Fibroblast of skin of left quadriceps (primary cell): ENCODE measurements at regions not wholly inside any gene's neighbourhood (a gene's known extent, or its start where the extent isn't known, plus 50 kb on each side); places are given as distances from the start of the nearest gene placed in this dataset.
"Not testable (repeated sequence)": the region's sequence is repeated elsewhere in the genome, so short reads cannot be mapped to it uniquely, and the experiment has no call there.

Experiments used
- DNase-seq, 2 experiments: peaks; one replicate each; pipeline ENCODE4 v3.0.0-alpha.2; 2013; ENCODE audit warnings: low read depth in 2 of 2

- DNase-seq, result no peak
Observed at GRCh38 chr1:38183096-38183495, 136.5 kb upstream of the POU3F1 start.

GRCh38 chr1:38180388-38180787, 133.8 kb upstream of the POU3F1 start:
- not testable (repeated sequence) for DNase-seq

DNA sequence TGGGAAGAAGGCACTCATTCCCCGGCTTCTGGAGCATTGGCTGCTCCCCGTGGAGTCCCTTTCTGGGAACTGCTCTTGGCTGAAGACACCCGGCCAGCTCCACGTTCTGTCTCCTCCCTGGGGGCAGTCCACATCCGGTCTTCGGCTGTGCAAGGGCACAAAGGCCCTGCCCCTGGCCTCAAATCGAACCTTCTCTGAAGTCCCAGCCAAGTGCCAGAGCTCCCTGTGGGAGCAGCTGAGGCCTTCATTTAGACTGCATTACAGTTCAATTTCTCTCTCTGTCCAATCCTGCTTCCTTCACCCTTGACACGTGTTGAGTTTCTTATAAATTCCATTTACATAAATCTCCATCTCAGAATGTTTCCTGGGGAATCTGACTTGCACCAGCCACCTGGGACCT, 132.9 kb upstream of the POU3F1 start:
- DNase-seq, result no peak

DNA sequence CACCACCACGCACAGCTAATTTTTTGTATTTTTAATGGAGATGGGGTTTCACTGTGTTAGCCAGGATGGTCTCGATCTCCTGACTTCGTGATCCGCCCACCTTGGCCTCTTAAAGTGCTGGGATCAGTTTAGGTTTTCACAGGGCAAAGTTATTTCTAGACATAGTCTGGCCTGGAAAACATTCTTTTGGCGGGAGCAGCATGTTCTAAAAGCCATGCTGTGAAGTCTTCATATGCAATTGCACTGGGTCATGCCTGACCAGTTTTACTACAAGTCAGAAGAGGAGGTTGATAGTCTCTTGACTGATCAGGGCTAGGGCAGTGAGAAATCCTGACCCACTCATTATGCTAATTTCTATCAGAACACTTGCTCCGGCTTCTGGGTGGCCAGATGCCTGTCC, 131.6 kb upstream of the POU3F1 start:
- DNase-seq, result no peak

- DNase-seq, result no peak
Observed at GRCh38 chr1:38175121-38175520, 128.5 kb upstream of the POU3F1 start.

GRCh38 chr1:38173848-38174247, 127.3 kb upstream of the POU3F1 start:
- DNase-seq, result no peak

- no peak for DNase-seq
Observed at GRCh38 chr1:38173157-38173831, 126.7 kb upstream of the POU3F1 start.

DNA sequence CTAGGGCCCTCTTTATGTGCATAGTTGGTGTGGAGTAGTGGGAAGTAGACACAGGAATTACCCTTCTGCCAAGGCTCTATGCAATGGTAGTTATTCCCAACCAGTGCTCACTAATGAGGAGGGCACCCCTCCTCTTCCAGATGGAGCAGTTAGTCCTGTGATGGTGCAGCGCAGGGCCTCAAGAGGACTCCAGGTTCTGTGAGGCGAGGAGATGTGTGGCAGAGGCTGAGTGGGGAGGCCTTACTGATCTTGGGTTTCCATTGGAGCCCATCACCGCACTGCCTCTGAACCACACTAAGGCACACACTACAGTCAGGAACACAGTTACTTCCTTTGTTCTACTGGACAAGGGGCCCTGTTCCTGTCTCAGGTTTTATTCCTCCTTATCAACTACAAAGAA, 122.5 kb upstream of the POU3F1 start:
- no peak for DNase-seq

- no peak for DNase-seq
Observed at GRCh38 chr1:38168365-38168764, 121.8 kb upstream of the POU3F1 start.

DNA sequence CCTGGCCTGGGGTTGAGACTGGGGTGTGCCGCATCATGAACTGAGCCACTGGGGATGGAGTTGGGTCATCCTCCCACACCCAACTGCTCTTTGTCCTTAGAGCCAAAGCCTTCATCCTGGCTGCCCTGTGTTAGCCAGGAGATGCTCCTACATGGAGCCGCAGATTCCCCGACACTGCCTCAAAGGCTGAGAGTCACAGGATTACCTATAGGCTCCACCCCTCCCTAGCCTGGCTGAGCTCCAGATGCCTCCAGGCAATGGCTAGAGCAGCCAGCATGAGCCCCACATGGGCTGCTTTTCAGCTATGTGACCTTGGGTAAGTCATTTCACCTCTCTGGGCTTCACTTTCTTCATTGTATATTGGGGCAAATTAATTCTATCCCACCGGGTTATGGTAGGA, 119.9 kb upstream of the POU3F1 start:
- no peak for DNase-seq

- no peak for DNase-seq
Observed at GRCh38 chr1:38153778-38154470, 107.3 kb upstream of the POU3F1 start.

- DNase-seq, result no peak
Observed at GRCh38 chr1:38153066-38153777, 106.6 kb upstream of the POU3F1 start.

DNA sequence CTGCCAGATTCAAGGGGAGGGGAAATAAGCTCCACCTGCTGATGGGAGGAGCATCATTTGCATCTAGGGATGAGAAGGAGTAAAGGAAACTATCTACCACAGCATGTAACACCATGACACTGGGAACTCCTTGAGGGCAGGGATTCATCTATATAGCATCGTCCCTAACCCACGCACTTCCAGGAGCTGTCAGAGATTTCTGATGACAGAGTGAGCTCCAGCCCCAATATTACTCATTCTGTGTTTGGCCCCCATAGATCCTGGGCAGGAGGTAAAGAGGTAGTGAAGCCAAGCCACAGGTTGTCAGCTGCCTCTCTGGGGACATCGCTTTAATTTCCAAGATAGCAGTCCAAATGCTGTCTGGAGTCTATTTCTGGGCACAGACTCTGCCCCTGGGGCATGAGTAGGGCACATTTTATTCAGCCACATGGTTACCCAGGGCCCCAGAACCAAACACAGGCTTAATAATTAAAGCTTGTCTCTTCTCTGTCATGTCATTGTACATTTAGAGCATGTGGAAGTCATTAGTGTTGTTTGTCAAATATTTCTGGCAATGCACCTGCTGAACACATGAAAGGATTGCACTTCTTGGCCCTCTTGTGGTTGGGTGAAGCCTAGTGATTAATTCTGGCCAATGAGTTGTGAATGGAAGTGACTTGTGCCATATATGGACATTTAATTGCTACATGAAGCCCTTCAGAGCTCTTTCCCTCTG, 105.9 kb upstream of the POU3F1 start:
- no peak for DNase-seq

DNA sequence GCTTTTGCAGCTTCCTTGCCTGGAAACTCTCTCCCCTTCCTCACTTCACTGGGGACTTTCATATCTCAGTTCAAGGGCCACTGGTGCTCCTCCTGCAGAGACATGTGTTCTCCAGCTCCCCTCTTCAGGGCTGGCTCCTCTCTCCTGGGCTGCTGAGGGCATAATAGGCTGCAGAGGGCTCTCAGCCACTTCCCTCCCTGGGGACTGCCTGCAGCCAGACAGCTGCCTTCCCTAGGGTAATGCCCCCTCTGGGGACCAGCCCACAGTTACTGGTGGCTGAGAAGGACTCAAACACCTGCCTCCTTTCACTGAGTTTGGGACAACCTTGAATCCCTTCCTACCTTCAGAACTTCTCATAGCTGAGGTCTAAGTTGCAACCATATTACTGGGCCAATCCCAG, 104.8 kb upstream of the POU3F1 start:
- no peak for DNase-seq

DNA sequence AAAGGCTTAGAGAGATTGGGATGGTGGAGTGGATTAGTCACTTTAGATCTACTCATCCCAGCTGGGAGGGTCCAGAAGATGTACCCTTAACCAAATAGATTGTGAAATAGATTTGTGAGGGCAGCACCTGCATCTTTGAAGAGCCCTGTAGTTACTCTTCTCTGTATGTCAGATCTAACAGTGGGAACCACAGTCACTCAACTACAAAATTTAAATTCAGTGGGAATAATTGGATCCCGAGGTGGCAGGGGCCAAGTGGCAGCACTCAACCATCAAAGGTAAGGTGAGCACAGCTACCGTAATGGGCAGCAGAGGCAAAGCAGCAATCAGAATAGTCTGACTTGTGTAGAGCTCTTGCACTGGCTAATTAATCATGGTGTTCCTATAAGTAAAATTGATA, 99.5 kb upstream of the POU3F1 start:
- DNase-seq, result not testable (repeated sequence)

DNA sequence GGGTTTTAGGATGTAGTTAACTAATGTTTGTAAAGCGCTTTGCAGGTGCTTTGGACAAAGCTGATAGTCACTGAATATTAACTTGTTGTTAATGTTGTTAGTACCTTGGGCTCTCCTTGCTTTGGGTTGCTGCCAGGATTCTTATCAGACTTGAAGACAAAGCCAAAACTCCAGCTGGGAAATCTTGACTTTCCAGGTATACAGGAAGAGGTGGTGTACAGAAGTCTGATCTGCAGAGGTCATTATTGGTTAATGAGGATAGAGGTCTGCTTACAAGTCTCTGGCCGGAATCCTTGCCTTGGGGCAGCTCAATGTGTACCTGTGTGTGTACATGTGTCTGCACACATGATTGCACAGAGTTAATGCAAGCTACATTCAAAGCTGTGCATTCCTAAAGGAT, 96.0 kb upstream of the POU3F1 start:
- no peak for DNase-seq

DNA sequence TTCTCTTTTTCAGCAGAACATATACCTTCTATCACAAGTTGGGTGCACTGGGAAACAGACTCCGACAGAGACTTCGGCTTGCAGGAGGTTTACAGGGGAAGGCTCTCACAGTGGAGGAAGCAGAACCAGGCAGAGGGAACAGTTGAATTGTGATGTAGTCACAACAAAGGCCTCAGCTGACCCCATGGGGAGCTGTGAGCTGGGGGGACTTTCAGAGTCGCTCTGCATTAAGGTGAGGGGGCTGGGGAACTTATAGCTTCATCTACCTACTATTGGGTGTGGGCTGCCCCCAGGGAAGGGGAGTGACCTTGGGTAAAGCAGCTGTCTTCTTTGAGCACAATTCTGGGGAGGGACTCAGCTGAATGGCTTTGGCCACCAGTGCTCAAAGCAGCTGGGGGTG, 94.9 kb upstream of the POU3F1 start:
- no peak for DNase-seq

- no peak for DNase-seq
Observed at GRCh38 chr1:38139738-38140487, 93.3 kb upstream of the POU3F1 start.

DNA sequence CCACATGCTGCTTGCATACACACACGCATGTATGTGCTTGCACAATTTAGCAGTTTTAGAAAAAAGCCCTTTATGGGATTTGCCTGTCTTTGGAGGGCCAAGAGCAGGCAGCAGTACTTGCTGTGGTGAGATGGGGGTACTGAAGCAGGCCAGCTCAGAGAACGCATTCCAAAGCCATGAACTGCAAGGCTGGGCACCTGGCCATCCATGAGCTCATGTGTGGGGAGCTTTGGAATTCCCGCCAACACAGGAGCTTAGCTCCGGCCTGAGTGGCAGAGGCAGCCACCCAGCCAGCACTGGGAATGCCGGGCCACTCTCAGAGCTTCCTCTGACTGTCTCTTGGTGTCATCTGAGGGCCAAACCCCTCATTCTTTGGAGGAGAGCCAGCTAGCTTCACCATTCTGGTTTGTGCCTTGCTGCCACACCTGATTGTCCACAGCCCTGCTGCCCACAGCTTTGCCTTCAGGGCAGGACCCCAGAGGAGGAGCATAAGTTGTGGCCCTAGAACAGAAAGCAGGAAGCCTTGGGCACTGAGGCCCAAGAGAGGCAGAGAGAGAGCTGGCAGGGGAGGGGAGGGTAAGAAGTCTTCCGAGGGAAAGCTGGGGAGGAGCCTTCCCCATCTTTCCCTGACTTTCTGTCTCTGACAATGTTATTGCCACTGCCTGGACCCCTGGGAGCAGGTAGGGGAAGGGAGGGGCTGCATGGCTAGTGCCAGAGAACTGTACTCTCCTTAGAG, 92.1 kb upstream of the POU3F1 start:
- peak; percentile 84 for DNase-seq

- DNase-seq, result no peak
Observed at GRCh38 chr1:38137164-38137563, 90.6 kb upstream of the POU3F1 start.
